ENCODE measurements at regions not wholly inside any gene's neighbourhood (a gene's known extent, or its start where the extent isn't known, plus 50 kb on each side); places are given as distances from the start of the nearest gene placed in this dataset.

- TF ChIP-seq CTCF (IDR thresholded peaks at IDR 0.05; ENCODE audit: low read length) (no peak), EZH2 (IDR thresholded peaks at IDR 0.05; ENCODE audit: borderline replicate concordance, low read length) (no peak)
Observed at GRCh38 chr10:130421909-130422308, 285.7 kb downstream of the GLRX3 start.
